Activated naive CD4-positive, alpha-beta T cell treated with anti-CD3 and anti-CD28 coated beads, Interleukin-2, amount 50 U/mL, for 16 hours (primary cell): ENCODE measurements at regions not wholly inside any gene's neighbourhood (a gene's known extent, or its start where the extent isn't known, plus 50 kb on each side); places are given as distances from the start of the nearest gene placed in this dataset.
"Not testable (repeated sequence)": the region's sequence is repeated elsewhere in the genome, so short reads cannot be mapped to it uniquely, and the experiment has no call there.

ENCODE experiments used
- DNase-seq: peaks from one replicate; pipeline ENCODE4 v3.0.0-alpha.2; 2020

- not testable (repeated sequence) for DNase-seq
Observed at GRCh38 chr16:70014915-70015314, 63.8 kb downstream of the CLEC18A start.

DNA sequence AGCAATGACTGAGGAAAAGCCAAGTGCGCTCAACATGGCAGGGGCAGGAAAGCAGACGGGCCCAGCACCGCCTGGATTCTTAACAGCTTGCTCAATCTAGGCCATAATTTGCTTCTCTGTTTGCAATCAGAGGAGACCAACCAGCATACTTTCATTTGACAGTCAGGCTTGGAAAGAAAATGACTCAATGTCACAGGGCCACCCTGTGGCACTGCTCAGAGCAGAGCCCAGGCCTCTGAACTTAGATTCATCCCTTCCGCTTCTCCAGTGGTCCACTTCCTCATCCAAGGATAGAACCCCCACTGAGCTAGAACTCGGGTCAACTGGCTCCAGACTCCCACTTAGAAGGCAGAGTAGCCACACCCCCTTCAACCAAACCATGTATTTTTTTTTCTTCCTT lies 65.6 kb downstream of the CLEC18A start:
- not testable (repeated sequence) for DNase-seq

GRCh38 chr16:70018254-70018653 lies 67.1 kb downstream of the CLEC18A start:
- peak; percentile 20 for DNase-seq

DNA sequence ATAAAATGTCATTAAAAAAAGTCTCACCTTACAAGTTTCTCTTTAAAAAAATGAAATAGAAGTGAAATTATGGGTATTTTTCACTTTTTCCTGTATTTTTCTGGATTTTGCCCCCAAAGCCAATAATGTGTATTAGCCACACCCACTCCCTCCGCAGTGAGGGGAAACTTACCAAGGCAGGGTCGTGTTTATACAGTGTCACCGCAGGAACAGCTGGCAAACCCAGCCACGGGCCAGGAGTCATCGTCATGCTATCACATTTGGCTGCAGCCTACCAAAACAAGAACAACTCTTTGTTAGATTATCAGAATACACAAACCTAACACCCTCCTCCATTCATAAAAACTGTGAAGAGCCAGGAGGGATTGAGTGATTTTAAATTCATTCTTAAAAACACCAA lies 72.1 kb downstream of the CLEC18A start:
- not testable (repeated sequence) for DNase-seq

GRCh38 chr16:70023956-70024355 lies 72.8 kb downstream of the CLEC18A start:
- DNase-seq = not testable (repeated sequence)

DNA sequence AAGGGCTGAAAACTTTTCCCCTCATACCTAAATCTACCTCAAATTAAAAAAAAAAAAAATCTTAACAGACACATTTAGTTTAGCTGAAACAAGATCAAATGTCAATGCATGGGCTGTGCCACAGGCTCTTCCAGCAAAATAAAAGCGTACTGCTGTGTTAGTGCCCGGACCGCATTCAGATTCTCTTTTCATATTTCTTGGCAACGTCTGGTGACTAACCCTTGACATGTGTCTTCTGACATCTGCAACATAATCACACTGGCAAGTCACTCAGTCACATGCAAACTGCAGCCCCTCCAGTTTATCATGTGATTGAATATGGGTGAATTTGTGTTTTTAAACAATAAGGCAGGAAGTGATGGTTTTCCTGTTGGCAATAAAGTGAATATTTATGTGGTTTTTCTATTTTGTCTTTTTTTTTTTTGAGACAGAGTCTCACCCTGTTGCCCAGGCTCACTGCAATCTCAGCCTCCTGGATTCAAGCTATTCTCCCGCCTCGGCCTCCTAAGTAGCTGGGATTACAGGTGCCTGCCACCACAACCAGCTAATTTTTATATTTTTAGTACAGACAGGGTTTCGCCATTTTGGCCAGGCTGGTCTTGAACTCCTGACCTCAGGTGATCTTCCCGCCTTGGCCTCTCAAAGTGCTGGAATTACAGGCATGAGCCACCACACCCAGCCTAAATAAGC lies 75.2 kb downstream of the CLEC18A start:
- DNase-seq = not testable (repeated sequence)

- not testable (repeated sequence) for DNase-seq
Observed at GRCh38 chr16:70032906-70033305, 81.2 kb upstream of the PDPR start.

GRCh38 chr16:70037913-70038312 lies 76.2 kb upstream of the PDPR start:
- not testable (repeated sequence) for DNase-seq

DNA sequence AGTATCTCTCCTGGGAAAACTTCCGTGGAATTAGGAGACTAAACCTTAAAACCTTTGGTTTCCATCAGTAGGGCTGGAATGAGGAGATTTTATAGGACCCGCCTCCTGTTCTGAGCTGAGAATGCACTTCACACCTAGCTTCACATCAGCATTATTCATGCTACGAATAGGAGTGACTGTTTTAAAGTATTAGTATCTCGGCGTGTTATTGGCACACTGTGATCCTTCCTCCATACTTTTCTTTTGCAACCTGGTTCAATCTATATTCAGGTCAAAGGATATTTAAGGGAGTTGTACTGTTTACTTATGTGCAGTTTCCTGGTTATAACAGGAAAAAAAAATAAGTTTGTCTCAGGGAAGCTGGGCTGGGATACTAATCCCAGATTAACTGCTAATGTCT lies 73.6 kb upstream of the PDPR start:
- DNase-seq = not testable (repeated sequence)

- not testable (repeated sequence) for DNase-seq
Observed at GRCh38 chr16:70043538-70044067, 70.5 kb upstream of the PDPR start.

GRCh38 chr16:70046560-70046959 lies 67.6 kb upstream of the PDPR start:
- DNase-seq = not testable (repeated sequence)

- not testable (repeated sequence) for DNase-seq
Observed at GRCh38 chr16:70048083-70048482, 66.0 kb upstream of the PDPR start.

GRCh38 chr16:70058056-70058455 lies 56.1 kb upstream of the PDPR start:
- DNase-seq = not testable (repeated sequence)

- not testable (repeated sequence) for DNase-seq
Observed at GRCh38 chr16:70059429-70059828, 54.7 kb upstream of the PDPR start.

GRCh38 chr16:70060521-70061027 lies 53.6 kb upstream of the PDPR start:
- DNase-seq = not testable (repeated sequence)

DNA sequence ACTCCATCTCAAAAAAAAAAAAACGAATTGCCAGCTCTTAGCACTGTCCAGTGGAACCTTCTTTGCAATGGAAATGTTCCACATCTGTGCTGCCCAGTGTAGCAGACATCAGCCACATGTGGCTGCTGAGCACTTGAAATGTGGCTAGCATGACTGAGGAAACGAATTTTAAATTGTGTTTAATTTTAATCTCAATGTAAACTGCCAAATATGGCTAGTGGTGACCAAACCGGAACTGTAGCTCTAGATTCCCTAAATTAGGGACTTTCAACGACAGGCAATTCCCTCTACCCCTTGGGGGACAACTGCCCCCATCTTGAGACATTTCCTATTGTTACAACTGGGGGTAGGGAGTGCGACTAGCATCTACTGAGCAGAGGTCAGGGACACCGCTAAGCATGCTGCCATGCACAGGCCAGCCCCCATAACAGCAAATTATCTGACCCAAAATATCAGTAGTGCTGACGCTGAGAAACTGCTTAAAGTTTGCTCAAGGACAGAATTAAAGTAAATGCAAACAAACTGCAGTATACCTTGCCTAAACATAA lies 52.4 kb upstream of the PDPR start:
- not testable (repeated sequence) for DNase-seq

- not testable (repeated sequence) for DNase-seq
Observed at GRCh38 chr16:70062947-70063346, 51.2 kb upstream of the PDPR start.
